GM21390 (cell line): ENCODE measurements at regions not wholly inside any gene's neighbourhood (a gene's known extent, or its start where the extent isn't known, plus 50 kb on each side); places are given as distances from the start of the nearest gene placed in this dataset.

Source experiments
- ATAC-seq: cut with Tn5 transposase; IDR thresholded peaks from one replicate; pipeline ENCODE4 v1.9.1; 2021; ENCODE audit not compliant: unreplicated experiment

DNA sequence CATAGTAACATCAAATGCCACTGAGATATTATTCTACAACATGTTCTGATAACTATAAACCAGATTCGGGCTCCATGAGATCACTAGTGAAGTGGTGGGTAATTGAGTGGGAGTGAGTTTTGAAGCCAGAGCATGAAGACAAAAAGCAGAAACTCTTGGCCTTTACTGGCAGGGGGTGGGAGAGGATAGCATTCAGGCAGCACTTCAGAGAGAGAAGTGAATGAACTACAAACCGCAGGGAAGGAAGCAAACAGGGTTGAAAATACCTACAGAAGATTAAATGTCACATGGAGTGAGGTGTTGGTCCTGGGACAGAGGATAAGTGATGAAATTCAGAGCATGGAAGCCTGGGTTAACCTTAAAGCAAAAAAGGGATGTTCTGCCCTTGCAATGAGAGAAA, 250.0 kb downstream of the EPM2A start:
- no peak for ATAC-seq

DNA sequence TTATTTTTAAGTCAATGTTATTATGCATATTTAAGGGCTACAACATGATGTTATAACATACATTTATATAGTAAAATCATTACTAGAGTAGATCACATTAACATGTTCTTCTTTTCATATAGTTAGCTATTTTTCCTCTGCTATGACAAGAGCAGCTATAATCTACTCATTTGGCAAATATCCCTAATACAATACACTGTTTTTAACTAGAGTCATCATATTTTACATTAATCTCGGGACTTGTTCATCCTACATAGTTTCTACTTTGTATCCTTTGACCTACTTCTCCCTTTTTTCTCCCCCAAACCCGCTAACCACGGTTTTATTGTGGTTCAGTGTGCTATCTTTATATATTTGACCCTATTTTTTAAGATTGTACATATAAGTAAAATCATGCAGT, 249.0 kb downstream of the EPM2A start:
- no peak for ATAC-seq

DNA sequence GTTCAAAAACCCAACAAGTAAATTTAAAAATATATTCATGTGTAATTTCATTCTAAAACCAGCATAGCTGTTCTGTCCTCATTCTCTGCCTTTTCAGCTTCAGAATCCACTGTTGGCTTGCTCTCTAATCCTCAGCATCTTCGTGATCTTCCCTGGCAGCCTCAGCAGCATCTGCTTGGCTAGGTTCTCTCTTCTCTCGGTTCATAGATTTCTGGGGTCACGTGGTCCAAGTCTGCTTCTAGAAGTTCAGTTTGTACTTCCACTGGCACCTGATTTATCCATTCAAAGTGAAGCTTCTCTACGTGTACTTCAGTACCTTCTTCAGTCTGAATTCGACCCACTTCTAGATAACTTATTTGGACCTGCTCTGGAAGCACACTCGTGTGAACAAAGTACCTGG, 245.7 kb downstream of the EPM2A start:
- no peak for ATAC-seq

DNA sequence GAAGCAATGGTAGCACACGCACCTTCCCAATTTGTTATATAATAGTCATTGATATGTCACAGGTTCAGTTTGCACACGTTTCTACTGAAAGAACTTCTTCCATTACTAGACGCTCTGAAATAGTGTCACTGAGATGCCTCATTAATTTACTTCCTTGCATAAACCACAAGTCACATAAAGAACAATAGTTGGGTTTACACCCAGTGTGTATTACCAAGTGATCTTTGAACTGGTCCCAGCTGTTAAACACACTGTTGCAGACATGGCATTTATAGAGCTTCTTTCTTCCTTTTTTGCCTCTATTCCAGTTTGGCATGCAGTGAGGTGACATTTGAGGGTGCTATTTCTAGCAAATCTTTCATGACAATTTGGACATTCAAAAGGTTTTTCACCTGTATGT, 245.3 kb downstream of the EPM2A start:
- no peak for ATAC-seq

DNA sequence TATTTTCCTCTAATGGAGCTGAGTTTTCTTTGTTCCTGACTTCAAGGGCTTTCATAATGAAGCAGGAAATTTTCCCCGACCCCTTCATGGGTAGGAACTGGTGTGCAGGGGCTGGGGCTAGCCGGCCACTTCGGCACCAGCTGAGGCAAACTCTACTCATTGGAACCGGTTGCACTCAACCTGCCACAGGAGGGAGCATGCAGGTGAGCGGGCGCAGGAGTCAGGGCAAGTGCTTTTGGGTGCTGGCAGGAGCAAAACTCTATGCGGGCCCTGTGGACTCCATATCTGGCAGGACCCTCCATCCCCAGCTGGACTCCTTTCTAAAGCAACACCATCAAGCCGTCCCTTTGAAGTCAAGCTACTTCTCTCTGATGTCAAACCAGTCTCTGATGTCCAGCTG, 244.2 kb downstream of the EPM2A start:
- no peak for ATAC-seq

DNA sequence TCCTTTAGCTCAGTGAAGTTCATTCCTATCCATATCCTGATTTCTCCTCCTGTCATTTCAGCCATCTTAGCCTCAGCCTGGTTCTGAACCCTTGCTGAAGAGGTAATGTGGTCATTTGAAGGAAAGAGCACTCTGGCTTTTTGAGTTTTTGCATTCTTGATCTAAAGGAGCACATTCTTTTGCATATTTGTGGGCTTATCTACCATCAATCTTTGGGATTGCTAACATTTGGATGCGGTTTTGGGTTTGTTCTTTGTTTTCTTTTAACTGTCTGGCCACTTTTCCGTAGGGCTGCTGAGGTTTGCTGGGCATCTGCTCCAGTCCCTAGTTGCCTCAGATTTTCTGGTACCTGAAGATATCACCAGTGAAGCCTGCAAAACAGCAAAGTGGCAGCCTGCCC, 238.3 kb downstream of the EPM2A start:
- ATAC-seq, result no peak

DNA sequence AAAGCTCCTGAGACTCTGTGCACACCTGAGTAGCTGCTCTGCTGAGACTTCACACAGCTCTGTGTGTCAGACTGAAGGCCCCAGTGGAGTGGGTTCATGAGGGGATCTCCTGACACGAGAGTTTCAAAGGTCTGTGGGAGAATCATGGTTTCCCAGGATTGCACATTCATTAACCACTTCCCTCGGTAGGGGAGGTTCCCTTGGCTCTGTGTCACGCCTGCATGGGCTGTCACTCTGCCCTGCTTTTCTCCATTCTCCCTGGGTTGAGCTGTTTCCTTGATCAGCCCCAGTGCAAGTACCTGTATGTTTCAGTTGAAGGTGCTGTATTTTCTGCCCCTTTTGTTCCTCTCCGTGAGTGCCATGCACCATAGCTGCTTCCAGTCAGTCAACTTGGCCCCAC, 236.9 kb downstream of the EPM2A start:
- no peak for ATAC-seq

DNA sequence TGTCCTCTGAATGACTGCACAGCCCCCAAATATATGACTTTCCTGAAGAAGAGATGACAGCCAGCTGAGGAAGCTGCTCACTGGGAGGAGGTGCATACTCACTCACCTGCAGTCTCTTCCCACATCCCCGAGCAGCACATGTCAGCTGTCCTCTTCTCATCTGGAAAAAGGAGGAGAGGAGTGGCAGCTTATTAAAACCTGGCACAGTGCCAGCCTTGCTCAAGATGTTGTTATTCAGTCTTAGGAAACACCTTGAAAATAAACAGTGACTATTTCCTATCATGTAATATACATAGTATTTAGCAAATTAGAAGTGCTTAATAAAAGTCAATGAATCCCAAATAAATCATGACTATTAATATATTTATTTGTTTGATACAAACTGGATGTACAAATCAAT, 232.9 kb downstream of the EPM2A start:
- ATAC-seq, result no peak

DNA sequence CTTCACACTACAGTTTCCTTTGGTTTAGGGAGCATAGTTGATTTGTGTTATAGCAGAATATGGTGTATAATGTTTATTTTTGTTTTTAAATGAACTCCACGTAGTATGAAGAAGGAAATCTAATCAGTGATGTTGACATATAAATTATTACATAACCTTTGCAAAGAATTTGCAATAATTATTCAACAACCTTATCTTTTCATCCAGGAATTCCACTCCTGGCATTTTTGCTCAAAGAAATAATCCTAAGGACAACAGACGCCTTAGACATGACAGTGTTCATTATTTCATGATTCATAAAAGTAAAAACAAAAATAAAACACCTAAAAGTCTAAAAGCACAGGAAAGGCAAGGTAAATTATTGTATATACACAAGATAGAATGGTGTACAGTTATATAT, 229.2 kb downstream of the EPM2A start:
- ATAC-seq, result no peak

DNA sequence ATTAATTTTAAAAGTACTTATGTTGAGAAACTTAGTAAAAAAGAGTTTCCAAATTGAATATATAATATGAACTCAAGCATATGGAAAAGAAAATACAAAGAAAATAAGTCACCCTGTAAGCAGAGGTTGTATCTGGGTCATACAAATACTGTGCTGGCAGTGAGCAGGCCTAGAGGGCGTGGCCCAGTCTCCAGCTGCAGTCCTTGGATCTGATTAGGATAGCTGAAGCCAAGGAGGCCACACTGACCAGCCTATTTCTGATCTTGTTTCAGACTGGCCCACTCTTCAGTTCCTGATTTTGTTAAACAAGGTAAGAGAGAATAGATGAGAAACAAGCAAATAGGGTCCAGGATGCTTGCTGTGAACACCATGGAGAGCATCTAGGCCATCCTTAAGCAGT, 228.8 kb downstream of the EPM2A start:
- no peak for ATAC-seq

DNA sequence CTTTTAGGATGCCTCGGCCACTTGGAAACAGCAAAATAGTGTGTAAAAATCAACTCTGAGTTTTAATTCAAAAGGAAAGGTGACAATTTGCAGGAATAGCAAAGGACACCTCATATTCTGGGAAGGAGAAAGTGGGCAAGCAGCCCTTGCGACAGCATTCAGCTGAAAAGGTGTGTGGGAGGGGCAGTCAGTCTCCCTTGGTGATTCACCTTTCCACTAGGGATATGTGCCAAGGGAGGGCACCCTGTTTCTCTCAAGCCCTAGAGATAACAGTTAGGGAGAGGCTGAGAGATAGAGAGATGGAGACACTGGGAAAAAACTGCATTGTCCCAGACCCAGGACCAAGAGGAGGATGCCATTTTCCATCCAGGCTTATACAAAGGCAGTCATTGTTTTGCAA, 228.1 kb downstream of the EPM2A start:
- no peak for ATAC-seq

DNA sequence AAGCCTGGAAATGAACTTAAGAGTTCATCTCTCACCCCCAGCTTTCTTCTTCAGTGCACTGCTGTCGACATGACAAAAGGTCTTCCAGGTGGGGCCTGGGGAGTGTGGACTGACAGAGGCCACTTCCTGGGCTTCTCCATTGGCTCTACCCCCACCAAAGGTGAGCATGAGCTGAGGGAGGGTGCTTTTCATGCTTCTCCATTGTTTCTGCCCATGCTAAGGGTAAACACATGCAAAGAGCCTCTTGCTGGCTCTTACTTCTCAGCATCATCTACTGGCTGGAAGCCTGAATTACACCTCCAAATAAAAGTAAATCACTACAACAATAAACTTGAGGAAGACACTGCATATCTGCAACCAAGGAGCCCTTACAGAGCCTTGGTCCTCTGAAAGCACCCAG, 227.2 kb downstream of the EPM2A start:
- no peak for ATAC-seq

DNA sequence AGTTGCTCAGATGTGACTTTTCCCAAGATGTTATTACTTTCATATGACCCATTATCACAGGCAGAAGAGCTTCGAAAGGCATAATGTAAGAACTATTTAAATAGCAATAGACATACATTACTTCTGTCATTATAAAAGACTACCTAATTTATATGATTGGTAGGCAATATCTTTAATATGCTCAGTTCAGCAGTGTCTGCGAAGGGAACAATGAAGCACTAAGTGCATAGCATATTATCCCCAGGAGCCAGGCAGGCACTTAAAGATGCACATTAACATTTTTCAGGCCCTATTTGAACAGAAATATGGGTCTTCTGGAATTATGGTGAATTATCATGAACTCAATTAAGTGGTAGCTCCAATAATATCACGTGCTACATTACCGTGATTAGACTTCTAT, 217.8 kb downstream of the EPM2A start:
- ATAC-seq, result no peak

DNA sequence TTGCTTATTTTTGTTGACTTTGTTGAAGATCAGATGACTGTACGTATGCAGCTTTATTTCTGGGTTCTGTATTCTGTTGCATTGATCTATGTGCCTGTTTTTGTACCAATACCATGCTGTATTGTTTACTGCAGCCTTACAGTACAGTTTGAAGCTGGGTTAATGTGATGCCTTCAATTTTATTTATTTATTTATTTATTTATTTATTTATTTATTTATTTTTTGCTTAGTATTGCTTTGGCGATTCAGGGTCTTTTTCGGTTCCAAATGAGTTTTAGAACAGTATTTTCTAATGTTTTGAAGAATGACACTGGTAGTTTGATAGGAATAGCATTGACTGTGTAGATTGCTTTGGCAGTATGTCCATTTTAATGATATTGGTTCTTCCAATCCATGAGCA, 210.3 kb downstream of the EPM2A start:
- no peak for ATAC-seq

DNA sequence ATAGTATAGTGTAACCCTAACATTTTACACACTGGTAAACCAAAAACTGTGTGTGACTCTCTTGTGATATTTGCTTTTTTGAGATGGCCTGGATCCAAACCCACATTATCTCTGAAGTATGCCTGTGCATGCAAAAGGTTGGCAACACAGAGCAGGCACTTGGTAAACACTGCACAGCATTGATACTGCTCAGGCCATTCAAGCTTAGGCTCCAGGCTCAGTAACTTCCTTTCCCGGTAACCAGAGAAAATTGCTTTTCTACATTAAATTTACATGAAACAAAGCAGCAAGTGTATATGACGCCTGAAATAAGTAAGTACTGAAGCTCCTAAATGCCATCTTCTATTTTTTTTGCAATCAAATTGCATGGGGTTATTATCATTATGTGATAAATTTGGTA, 205.7 kb downstream of the EPM2A start:
- ATAC-seq, result no peak

DNA sequence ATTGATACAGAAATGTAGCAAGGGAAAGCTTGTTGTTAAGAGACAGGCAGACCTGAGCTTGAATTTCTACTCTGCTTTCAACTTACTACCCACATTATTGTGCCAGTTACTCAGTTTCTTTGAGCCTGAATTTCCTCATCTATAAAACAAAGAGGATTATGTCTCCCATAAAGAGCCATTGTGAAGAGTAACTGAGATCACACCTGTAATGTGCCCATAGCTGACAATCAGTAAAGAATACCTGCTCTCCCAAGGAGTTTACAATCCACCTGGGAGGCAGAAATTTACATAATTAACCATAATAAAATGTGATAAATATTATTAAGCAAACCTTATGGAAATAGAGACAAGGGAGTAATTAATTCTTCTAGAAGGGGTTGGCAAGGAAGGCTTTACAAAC, 204.9 kb downstream of the EPM2A start:
- no peak for ATAC-seq

DNA sequence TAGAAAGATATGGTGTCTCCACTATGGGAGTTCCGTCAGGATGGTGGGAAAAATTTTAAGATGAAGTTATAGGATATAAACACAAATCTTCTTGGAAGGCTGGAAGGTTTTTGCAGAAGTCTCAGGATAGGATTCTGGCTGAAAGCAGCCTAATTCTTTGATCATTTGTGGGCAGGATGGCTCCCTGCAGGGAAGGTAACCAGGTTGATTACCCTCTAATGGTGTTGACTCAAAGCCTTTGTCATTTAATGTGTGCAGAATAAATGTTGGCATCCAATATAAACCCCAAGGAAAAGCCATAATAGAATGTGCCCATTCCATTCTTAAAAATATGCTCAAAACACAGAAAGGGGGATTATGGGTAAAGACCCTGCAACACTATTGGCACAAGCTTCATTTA, 204.3 kb downstream of the EPM2A start:
- ATAC-seq, result no peak

DNA sequence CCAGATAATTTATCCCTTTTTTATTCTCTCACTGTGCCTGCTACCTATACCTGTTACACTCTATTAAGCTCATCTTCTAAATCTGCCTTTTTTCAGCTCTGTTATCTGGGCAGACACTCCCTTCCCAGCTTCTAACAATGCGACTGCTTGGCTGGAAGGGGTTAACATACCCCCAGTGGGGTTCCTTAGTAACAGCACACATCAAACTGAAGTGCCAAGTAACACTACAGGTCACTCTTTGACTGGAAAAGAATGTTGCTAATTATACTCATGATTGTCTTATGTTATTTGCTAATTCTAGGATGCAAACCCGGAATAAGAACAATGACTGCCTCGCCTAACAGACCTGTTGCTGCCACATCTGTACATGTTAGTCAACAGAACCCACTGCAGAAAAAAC, 203.5 kb downstream of the EPM2A start:
- no peak for ATAC-seq

DNA sequence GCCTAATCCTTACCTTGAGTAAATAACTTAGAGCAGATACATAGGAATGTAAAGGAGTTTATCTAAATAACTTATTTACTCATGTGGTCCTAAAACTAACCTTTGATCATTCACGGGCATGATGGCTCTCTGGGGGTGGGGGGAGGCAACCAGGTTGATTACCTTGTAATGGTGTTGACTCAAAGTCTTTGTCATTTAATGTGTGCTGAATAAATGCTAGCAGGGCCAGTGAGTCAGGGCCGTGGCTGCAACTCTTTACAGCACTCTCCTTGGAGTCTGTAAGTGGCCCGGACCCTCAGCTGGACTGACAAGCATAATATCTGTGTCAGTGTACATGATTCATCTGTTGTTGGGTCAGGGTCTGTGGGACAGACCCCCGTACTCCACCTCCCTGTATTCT, 203.0 kb downstream of the EPM2A start:
- no peak for ATAC-seq

DNA sequence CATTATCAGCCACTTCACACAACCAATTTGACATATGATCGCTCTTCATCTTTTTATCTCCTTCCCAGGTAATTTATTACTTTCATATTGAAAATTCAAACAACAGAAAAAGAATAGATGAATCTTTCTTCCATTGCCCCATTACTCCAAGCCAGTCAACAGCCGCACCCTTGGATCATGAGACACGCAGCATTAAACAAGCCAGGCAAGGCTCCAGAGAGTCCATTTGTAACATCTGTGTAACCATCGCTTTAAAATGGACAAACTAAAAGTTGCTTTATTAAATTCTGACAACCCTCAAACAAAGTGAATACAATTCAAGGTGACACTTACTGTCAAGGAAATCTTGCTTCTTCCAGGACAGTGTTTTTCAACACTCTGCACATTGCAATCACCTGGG, 200.3 kb downstream of the EPM2A start:
- ATAC-seq, result no peak

DNA sequence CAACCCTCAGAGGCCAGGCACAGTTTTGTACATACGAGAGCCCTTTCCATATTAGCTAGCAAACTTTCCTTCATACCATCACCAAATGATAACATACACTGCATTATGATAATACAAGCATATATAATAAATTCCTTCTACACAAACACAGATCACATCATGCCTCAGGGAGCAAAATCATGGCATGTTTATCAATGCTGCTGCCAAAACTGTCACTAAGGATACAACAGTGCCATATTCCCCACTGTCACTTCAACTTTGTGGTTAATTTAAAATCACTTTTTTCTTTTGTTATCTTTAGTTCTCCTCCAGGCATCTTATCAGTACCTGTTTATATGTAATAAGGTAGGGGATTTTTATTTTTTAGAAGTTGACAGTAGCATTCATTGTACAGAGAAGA, 196.3 kb downstream of the EPM2A start:
- ATAC-seq, result no peak

DNA sequence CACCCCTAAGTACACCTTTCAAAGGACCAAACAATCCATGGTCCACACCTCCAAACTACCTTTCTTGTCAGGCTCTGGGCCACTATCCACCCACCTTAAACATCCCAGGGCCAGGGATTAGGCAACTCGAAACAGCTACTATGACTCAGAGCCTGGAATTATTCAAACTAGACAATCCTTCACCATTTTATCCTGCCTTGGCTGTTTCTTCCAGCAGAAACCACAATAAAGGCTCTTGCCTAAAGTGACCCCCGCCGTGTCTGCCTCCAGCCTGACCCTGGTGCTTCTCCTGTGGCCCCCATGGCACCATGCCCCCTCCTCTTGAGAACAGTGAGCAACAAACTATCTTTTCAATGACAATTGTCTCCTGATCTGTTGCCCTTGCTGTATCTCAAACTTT, 195.5 kb downstream of the EPM2A start:
- ATAC-seq, result no peak

DNA sequence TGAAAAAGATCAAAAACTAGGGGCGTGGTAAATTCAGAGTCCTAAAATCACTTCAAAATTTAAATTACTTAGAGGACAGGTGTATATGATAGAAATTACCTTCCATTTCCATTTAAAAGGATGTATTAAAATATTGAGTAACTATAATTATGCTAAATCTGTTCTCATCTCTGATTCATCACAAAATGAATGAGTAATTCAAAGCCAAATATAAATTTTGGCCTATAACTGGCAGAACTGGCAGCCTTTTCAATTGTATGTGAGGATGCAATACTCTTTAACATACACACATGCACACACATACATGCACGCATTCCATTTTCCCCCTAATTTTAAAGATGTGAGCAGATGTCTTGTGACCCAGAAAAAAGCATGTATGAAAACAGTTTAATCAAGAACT, 194.6 kb downstream of the EPM2A start:
- no peak for ATAC-seq

DNA sequence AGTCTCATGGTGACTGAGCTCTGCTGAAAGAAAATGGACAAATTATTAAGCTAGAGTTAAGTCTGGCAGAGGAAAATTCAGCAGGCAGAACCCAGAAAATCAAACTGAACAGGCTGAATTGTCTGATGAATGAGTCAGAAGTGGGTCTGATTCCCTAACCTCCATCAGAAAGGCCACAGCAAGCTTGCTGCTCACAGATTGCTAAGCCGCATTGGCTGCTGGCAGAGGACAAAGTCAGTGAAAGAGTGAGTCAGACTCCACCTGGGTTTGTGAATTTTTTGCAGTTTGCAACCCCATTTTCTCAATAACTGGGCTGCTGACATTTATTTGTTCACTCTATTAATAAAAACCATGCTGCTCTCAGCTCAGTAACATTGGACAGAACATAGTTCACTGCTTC, 191.3 kb downstream of the EPM2A start:
- no peak for ATAC-seq
